Gastroesophageal sphincter (tissue), 4 donors: ENCODE measurements at regions not wholly inside any gene's neighbourhood (a gene's known extent, or its start where the extent isn't known, plus 50 kb on each side); places are given as distances from the start of the nearest gene placed in this dataset.
"Not testable (repeated sequence)": the region's sequence is repeated elsewhere in the genome, so short reads cannot be mapped to it uniquely, and the experiment has no call there.

Experiments used
- ATAC-seq: fragments of 150-250 bp; one replicate; pipeline ENCODE4 v1.9.1; 2016; ENCODE audit warnings: mild to moderate bottlenecking, moderate library complexity
- H3K27ac ChIP-seq, 4 donors: fragments of 200-600 bp; sonication (generic) in 3 of 4; 1 replicate in 3 of 4; 2 replicates in 1 of 4; pipeline ENCODE4 v1.5.1; 2016 to 2019
- H3K27me3 ChIP-seq: fragments of 200-600 bp; sonication (generic); one replicate; pipeline ENCODE4 v1.5.1; 2019
- H3K36me3 ChIP-seq, 2 donors: fragments of 200-600 bp; sonication (generic); one replicate each; pipeline ENCODE4 v1.5.1; 2019; ENCODE audit warnings: control low read depth in 1 of 2
- H3K4me1 ChIP-seq, 3 donors: fragments of 200-600 bp; sonication (generic); 1 replicate in 2 of 3; 2 replicates in 1 of 3; pipeline ENCODE4 v1.5.1; 2016 to 2019; ENCODE audit warnings: control low read depth in 2 of 3
- H3K4me3 ChIP-seq, 2 donors: fragments of 200-600 bp; sonication (generic); one replicate each; pipeline ENCODE4 v1.5.1; 2019; ENCODE audit warnings: mild to moderate bottlenecking in 1 of 2, moderate library complexity in 1 of 2
- H3K9me3 ChIP-seq, 3 donors: fragments of 200-600 bp; sonication (generic); one replicate each; pipeline ENCODE4 v1.5.1; 2017 to 2019; ENCODE audit warnings: control low read depth in 2 of 3
- CTCF ChIP-seq, 4 experiments: fragments of 200-600 bp in 2 of 4; fragments of 450-650 bp in 2 of 4; sonication (generic) in 1 of 4; IDR thresholded peaks; one replicate each; pipeline ENCODE4 v1.5.1; 2017 to 2019; ENCODE audit warnings: antibody characterized with exemption in 4 of 4, mild to moderate bottlenecking in 2 of 4, moderate library complexity in 2 of 4
- EP300 ChIP-seq: sonication (generic); formaldehyde crosslinking; IDR thresholded peaks from one replicate; pipeline ENCODE4 v1.6.1; 2017; ENCODE audit warnings: antibody characterized with exemption, mild to moderate bottlenecking
- POLR2A ChIP-seq, 2 donors: fragments of 450-650 bp; IDR thresholded peaks; one replicate each; pipeline ENCODE4 v1.6.1; 2017; ENCODE audit warnings: antibody characterized with exemption in 2 of 2, mild to moderate bottlenecking in 2 of 2, moderate library complexity in 1 of 2
- POLR2AphosphoS5 ChIP-seq: sonication (generic); formaldehyde crosslinking; IDR thresholded peaks from one replicate; pipeline ENCODE4 v1.6.1; 2017; ENCODE audit warnings: antibody characterized with exemption
- WGBS, 2 donors: methylation state at CpG; one replicate each; pipeline ENCODE4 v1.1.5; 2018; ENCODE audit warnings: low coverage in 1 of 2; 5-methylcytosine and 5-hydroxymethylcytosine counted together

- no peak for ATAC-seq
- no peak overlapping the region for H3K4me3 ChIP-seq
- H3K27ac ChIP-seq: no peak overlapping the region
- no peaks in the 10 kb centered on the region for H3K4me1 ChIP-seq
- no peaks in the 10 kb centered on the region for H3K27me3 ChIP-seq
- no peaks in the 10 kb centered on the region for H3K9me3 ChIP-seq
- H3K36me3 ChIP-seq: no peaks in the 10 kb centered on the region
- 30% methylated on average over 2 of the region's 3 CpGs; no CpG with 5 or more reads in 1 of the 2 donors for WGBS, 2 donors
- no peak for TF ChIP-seq EP300
- no peak for TF ChIP-seq POLR2A (IDR thresholded peaks at IDR 0.05)
- no peak for TF ChIP-seq CTCF (IDR thresholded peaks at IDR 0.05)
- TF ChIP-seq POLR2AphosphoS5: no peak
These were observed 631.5 kb upstream of the RBFOX1 start for GRCh38 chr16:6701096-6701495.

GRCh38 chr16:6698548-6698947 is 634.1 kb upstream of the RBFOX1 start:
- no peak overlapping the region for H3K27ac ChIP-seq
- H3K4me3 ChIP-seq: no peak overlapping the region
- no peaks in the 10 kb centered on the region for H3K4me1 ChIP-seq
- no peaks in the 10 kb centered on the region for H3K36me3 ChIP-seq
- no peak for ATAC-seq
- no peaks in the 10 kb centered on the region for H3K27me3 ChIP-seq
- 74 to 78% methylated on average over 7 of the region's 7 CpGs for WGBS, 2 donors
- TF ChIP-seq POLR2AphosphoS5: no peak
- no peak for TF ChIP-seq CTCF (IDR thresholded peaks at IDR 0.05)
- TF ChIP-seq POLR2A (IDR thresholded peaks at IDR 0.05): no peak
- TF ChIP-seq EP300: no peak
- H3K9me3 ChIP-seq: no peaks in the 10 kb centered on the region

- no peaks in the 10 kb centered on the region for H3K4me1 ChIP-seq
- TF ChIP-seq POLR2A (IDR thresholded peaks at IDR 0.05) (no peak), CTCF (IDR thresholded peaks at IDR 0.05) (no peak), POLR2AphosphoS5 (no peak), EP300 (no peak)
- no peak overlapping the region for H3K4me3 ChIP-seq
- H3K36me3 ChIP-seq: no peaks in the 10 kb centered on the region
- H3K27ac ChIP-seq: no peak overlapping the region
- H3K9me3 ChIP-seq: no peaks in the 10 kb centered on the region
- no peaks in the 10 kb centered on the region for H3K27me3 ChIP-seq
- 66 to 72% methylated on average over 3 of the region's 3 CpGs for WGBS, 2 donors
- ATAC-seq: no peak
These were observed 637.0 kb upstream of the RBFOX1 start for GRCh38 chr16:6695666-6696065.

GRCh38 chr16:6694636-6695035 is 638.0 kb upstream of the RBFOX1 start:
- Histone ChIP-seq H3K4me3 (no peak overlapping the region), H3K27me3 (no peaks in the 10 kb centered on the region), H3K9me3 (no peaks in the 10 kb centered on the region), H3K36me3 (no peaks in the 10 kb centered on the region), H3K4me1 (no peaks in the 10 kb centered on the region), H3K27ac (no peak overlapping the region)
- 42 to 46% methylated on average over 2 to 3 of the region's 6 CpGs for WGBS, 2 donors
- TF ChIP-seq POLR2A (IDR thresholded peaks at IDR 0.05) (no peak), CTCF (IDR thresholded peaks at IDR 0.05) (no peak), POLR2AphosphoS5 (no peak), EP300 (no peak)
- ATAC-seq: no peak

- not testable (repeated sequence) for H3K9me3 ChIP-seq
- WGBS, 2 donors: 72 to 85% methylated on average over 2 of the region's 2 CpGs
These were observed 639.2 kb upstream of the RBFOX1 start for GRCh38 chr16:6693418-6693817.

GRCh38 chr16:6692874-6693273 is 639.8 kb upstream of the RBFOX1 start:
- Histone ChIP-seq H3K9me3 (no peaks in the 10 kb centered on the region), H3K4me1 (no peaks in the 10 kb centered on the region), H3K27ac (no peak overlapping the region), H3K36me3 (no peaks in the 10 kb centered on the region), H3K4me3 (no peak overlapping the region), H3K27me3 (no peaks in the 10 kb centered on the region)
- TF ChIP-seq CTCF (IDR thresholded peaks at IDR 0.05): no peak
- TF ChIP-seq POLR2A (IDR thresholded peaks at IDR 0.05): no peak
- TF ChIP-seq POLR2AphosphoS5: no peak
- no peak for TF ChIP-seq EP300
- ATAC-seq: no peak
- WGBS, 2 donors: 90 to 98% methylated on average over 5 of the region's 5 CpGs

More at GRCh38 chr16:6693418-6693817, 639.2 kb upstream of the RBFOX1 start:
- H3K36me3 ChIP-seq, H3K4me1 ChIP-seq, ATAC-seq, H3K4me3 ChIP-seq, H3K27me3 ChIP-seq, H3K27ac ChIP-seq: not testable (repeated sequence)
